HCT116 (cell line): ENCODE measurements at regions not wholly inside any gene's neighbourhood (a gene's known extent, or its start where the extent isn't known, plus 50 kb on each side); places are given as distances from the start of the nearest gene placed in this dataset.

Experiments used
- ATAC-seq: fragments of 200-7000 bp; cut with Tn5 transposase; 2 replicates; pipeline ENCODE4 v1.9.1; 2020; ENCODE audit warnings: mild to moderate bottlenecking, moderate library complexity
- BruUV-seq: library from RNA; stranded (reverse); fragments of 400-500 nt; replicated peaks from 2 replicates; lab custom pipeline; 2021; lab: Mats Ljungman, UMichigan
- CTCF ChIA-PET: fragments of 300-600 bp; sonication (Branson Sonifier 250); formaldehyde crosslinking; loops from one replicate; lab custom pipeline; 2021; ENCODE audit warnings: antibody characterized with exemption; lab: Charles Lee
- POLR2A ChIA-PET: fragments of 300-600, 350-600 bp; sonication (Branson Sonifier 250); formaldehyde crosslinking; loops from one replicate; lab custom pipeline; 2021; ENCODE audit warnings: antibody characterized with exemption; lab: Charles Lee
- RAD21 ChIA-PET, 2 experiments: fragments of 300-600 bp; sonication (Branson Sonifier 250); formaldehyde crosslinking; loops; one replicate each; lab custom pipeline; 2023; ENCODE audit warnings: low total read pairs in 2 of 2; ENCODE audit not compliant: uncharacterized antibody in 2 of 2, unreplicated experiment in 2 of 2, low non-redundant PET in 1 of 2; lab: Charles Lee
- DNase-seq: peaks from one replicate; pipeline ENCODE4 v3.0.0-alpha.2; 2010; ENCODE audit warnings: low read depth, low spot score
- H2AFZ ChIP-seq: fragments of 200-600 bp; shearing (Covaris generic), sonication (generic); 2 replicates; pipeline ENCODE4 v1.6.1; 2017; ENCODE audit warnings: low read depth, mixed run types, mixed read lengths, antibody characterized with exemption, low read length; ENCODE audit not compliant: poor library complexity, severe bottlenecking
- H3K27ac ChIP-seq: 2 replicates; pipeline ENCODE4 v1.5.1; 2012; ENCODE audit warnings: low read depth, low read length
- H3K27me3 ChIP-seq: fragments of 200-600 bp; sonication (generic); 2 replicates; pipeline ENCODE4 v1.6.1; 2016; ENCODE audit warnings: mixed run types, low read length, mixed read lengths; ENCODE audit not compliant: insufficient read depth
- H3K36me3 ChIP-seq, 2 experiments: fragments of 200-500 bp in 1 of 2; fragments of 200-600 bp in 1 of 2; sonication (Bioruptor generic) in 1 of 2; sonication (generic) in 1 of 2; 2 replicates each; pipeline versions ENCODE4 v1.5.1 to v1.6.1; 2014 to 2016; ENCODE audit warnings: low read length in 2 of 2, inconsistent platforms in 1 of 2, mixed read lengths in 1 of 2, mixed run types in 1 of 2; ENCODE audit not compliant: insufficient read depth in 2 of 2, control insufficient read depth in 1 of 2
- H3K4me1 ChIP-seq, 2 experiments: fragments of 200-600 bp in 1 of 2; sonication (generic) in 1 of 2; 2 replicates each; pipeline versions ENCODE4 v1.5.1 to v1.6.1; 2012 to 2017; ENCODE audit warnings: low read length in 2 of 2, inconsistent platforms in 1 of 2, mild to moderate bottlenecking in 1 of 2, mixed read lengths in 1 of 2, mixed run types in 1 of 2, moderate library complexity in 1 of 2; ENCODE audit not compliant: insufficient read depth in 2 of 2, control insufficient read depth in 1 of 2
- H3K4me2 ChIP-seq: fragments of 200-600 bp; sonication (generic); 2 replicates; pipeline ENCODE4 v1.6.1; 2017; ENCODE audit warnings: mixed run types, low read length, mixed read lengths
- H3K4me3 ChIP-seq, 2 experiments: fragments of 200-600 bp in 1 of 2; sonication (generic) in 1 of 2; replicated peaks in 1 of 2; 2 replicates each; pipeline ENCODE4 v1.5.1; 2011 to 2016; ENCODE audit warnings: low read length in 2 of 2, control low read depth in 1 of 2, low read depth in 1 of 2, mild to moderate bottlenecking in 1 of 2, mixed read lengths in 1 of 2, mixed run types in 1 of 2
- H3K79me2 ChIP-seq: fragments of 200-600 bp; sonication (generic); 2 replicates; pipeline ENCODE4 v1.6.1; 2017; ENCODE audit warnings: mild to moderate bottlenecking, mixed run types, low read length, moderate library complexity, mixed read lengths; ENCODE audit not compliant: insufficient read depth
- H3K9ac ChIP-seq: fragments of 200-600 bp; sonication (generic); 2 replicates; pipeline ENCODE4 v1.6.1; 2016; ENCODE audit warnings: low read length, mixed read lengths
- H3K9me2 ChIP-seq: fragments of 200-600 bp; sonication (generic), shearing (Covaris generic); 2 replicates; pipeline ENCODE4 v1.6.1; 2017; ENCODE audit warnings: mixed run types, mild to moderate bottlenecking, moderate library complexity; ENCODE audit not compliant: insufficient read depth
- H3K9me3 ChIP-seq, 2 experiments: fragments of 200-500 bp in 1 of 2; fragments of 200-600 bp in 1 of 2; sonication (Bioruptor generic) in 1 of 2; sonication (generic) in 1 of 2; 2 replicates each; pipeline ENCODE4 v1.6.1; 2014 to 2017; ENCODE audit warnings: low read length in 2 of 2, mixed read lengths in 2 of 2, inconsistent platforms in 1 of 2, low read depth in 1 of 2, mild to moderate bottlenecking in 1 of 2, mixed run types in 1 of 2, moderate library complexity in 1 of 2; ENCODE audit not compliant: control insufficient read depth in 1 of 2, insufficient read depth in 1 of 2
- H4K20me1 ChIP-seq: fragments of 200-600 bp; sonication (generic), shearing (Covaris generic); 2 replicates; pipeline ENCODE4 v1.6.1; 2017; ENCODE audit warnings: mixed run types, mild to moderate bottlenecking, moderate library complexity; ENCODE audit not compliant: insufficient read depth
- ATF3 ChIP-seq: IDR thresholded peaks from 2 replicates; pipeline ENCODE4 v1.6.1; 2012
- CEBPB ChIP-seq: IDR thresholded peaks from 2 replicates; pipeline ENCODE4 v1.6.1; 2012; ENCODE audit warnings: low read depth
- CTCF ChIP-seq, 3 experiments: fragments of 200-600 bp in 1 of 3; sonication (generic) in 1 of 3; IDR thresholded peaks in 2 of 3; conservative IDR thresholded peaks in 1 of 3; 2 replicates each; pipeline ENCODE4 v1.5.1; 2012 to 2017; ENCODE audit warnings: low read depth in 2 of 3, low read length in 2 of 3, antibody characterized with exemption in 1 of 3, borderline replicate concordance in 1 of 3, control low read depth in 1 of 3, mild to moderate bottlenecking in 1 of 3, mixed read lengths in 1 of 3, mixed run types in 1 of 3, moderate library complexity in 1 of 3; ENCODE audit not compliant: insufficient read depth in 1 of 3
- EZH2phosphoT487 ChIP-seq: fragments of 200-600 bp; IDR thresholded peaks from 2 replicates; pipeline ENCODE4 v1.6.1; 2018; ENCODE audit warnings: antibody characterized with exemption, borderline replicate concordance
- POLR2A ChIP-seq: IDR thresholded peaks from 2 replicates; pipeline ENCODE4 v1.7.0; 2011; ENCODE audit warnings: borderline replicate concordance; ENCODE audit not compliant: insufficient read depth, insufficient read length; ENCODE audit errors: extremely low read depth
- RAD21 ChIP-seq: IDR thresholded peaks from 2 replicates; pipeline ENCODE4 v1.6.1; 2012; ENCODE audit warnings: low read depth, mild to moderate bottlenecking
- REST ChIP-seq: IDR thresholded peaks from 2 replicates; pipeline ENCODE4 v1.6.1; 2012; ENCODE audit warnings: low read depth
- SP1 ChIP-seq: IDR thresholded peaks from 2 replicates; pipeline ENCODE4 v1.6.1; 2012; ENCODE audit warnings: low read depth
- TCF7L2 ChIP-seq: IDR thresholded peaks from 2 replicates; pipeline ENCODE4 v1.7.0; 2011; ENCODE audit warnings: borderline replicate concordance, inconsistent platforms; ENCODE audit not compliant: insufficient read depth, insufficient read length; ENCODE audit errors: extremely low read depth
- ZBTB33 ChIP-seq: IDR thresholded peaks from 2 replicates; pipeline ENCODE4 v1.6.1; 2011; ENCODE audit warnings: mild to moderate bottlenecking, low read length, moderate library complexity; ENCODE audit not compliant: insufficient replicate concordance; ENCODE audit errors: extremely low read depth
- ZFX ChIP-seq: fragments of 450-650 bp; IDR thresholded peaks from 2 replicates; pipeline ENCODE4 v1.6.1; 2017
- ZNF274 ChIP-seq: fragments of 200-500 bp; sonication (Bioruptor generic); IDR thresholded peaks from 2 replicates; pipeline ENCODE4 v1.6.1; 2014; ENCODE audit warnings: mild to moderate bottlenecking, low read depth, low read length, inconsistent platforms
- intact Hi-C: fragments of 100-400 bp; cut with micrococcal nuclease; formaldehyde crosslinking; loops from 2 replicates; pipeline ENCODE4 v1.10.0; 2022

- ChIA-PET POLR2A (no interaction called here), RAD21 (no interaction called here), CTCF (no interaction called here)
- no peaks in the 10 kb centered on the region for H3K36me3 ChIP-seq
- no peaks in the 10 kb centered on the region for H3K79me2 ChIP-seq
- no TSS peak for BruUV-seq
- H2AFZ ChIP-seq, result no peak overlapping the region
- H3K4me2 ChIP-seq, result no peak overlapping the region
- no peak overlapping the region for H3K27ac ChIP-seq
- intact Hi-C loops, result no loop called here
- H3K27me3 ChIP-seq, result no peaks in the 10 kb centered on the region
- H3K4me1 ChIP-seq, result no peaks in the 10 kb centered on the region
- TF ChIP-seq CTCF (IDR thresholded peaks at IDR 0.05 in 2 of 3, conservative IDR thresholded peaks at IDR 0.05 in 1 of 3; ENCODE audit: borderline replicate concordance in 1 of 3, insufficient read depth in 1 of 3, low read depth in 2 of 3, low read length in 2 of 3), result no peak
- H3K9ac ChIP-seq, result no peak overlapping the region
- peaks cover under 1 to 2% of the 10 kb centered on the region in 2 experiments; a peak in 2 of 4 replicates for H3K9me3 ChIP-seq
- H3K9me2 ChIP-seq, result no peaks in the 10 kb centered on the region
- no peak for DNase-seq
- no peak for ATAC-seq
- H4K20me1 ChIP-seq, result no peaks in the 10 kb centered on the region
- no peak overlapping the region for H3K4me3 ChIP-seq
Observed at GRCh38 chr20:39524371-39524911, 562.3 kb downstream of the DHX35 start.

- no TSS peak for BruUV-seq
- Histone ChIP-seq H2AFZ (no peak overlapping the region), H3K36me3 (no peaks in the 10 kb centered on the region), H3K4me3 (no peak overlapping the region), H3K9ac (no peak overlapping the region), H3K4me2 (no peak overlapping the region), H3K9me3 (peaks cover 2 to 5% of the 10 kb centered on the region in 2 experiments; a peak in 2 of 4 replicates), H3K27ac (no peak overlapping the region), H4K20me1 (no peaks in the 10 kb centered on the region), H3K9me2 (no peaks in the 10 kb centered on the region), H3K4me1 (no peaks in the 10 kb centered on the region), H3K27me3 (no peaks in the 10 kb centered on the region), H3K79me2 (no peaks in the 10 kb centered on the region)
- POLR2A ChIA-PET, result no interaction called here
- ATAC-seq (no peak), DNase-seq (no peak)
- CTCF ChIA-PET, result no interaction called here
- RAD21 ChIA-PET, result no interaction called here
- intact Hi-C loops, result no loop called here
- no peak for TF ChIP-seq ATF3
- TF ChIP-seq POLR2A, result no peak
- no peak for TF ChIP-seq SP1
- no peak for TF ChIP-seq EZH2phosphoT487
- no peak for TF ChIP-seq CEBPB
- TF ChIP-seq ZNF274, result no peak
- TF ChIP-seq TCF7L2, result no peak
- TF ChIP-seq ZBTB33, result no peak
- no peak for TF ChIP-seq REST
- no peak for TF ChIP-seq ZFX
- TF ChIP-seq RAD21, result no peak
Observed at GRCh38 chr20:39523405-39523804, 561.3 kb downstream of the DHX35 start.
